Neural cell (in vitro differentiated cells): ENCODE measurements at regions not wholly inside any gene's neighbourhood (a gene's known extent, or its start where the extent isn't known, plus 50 kb on each side); places are given as distances from the start of the nearest gene placed in this dataset.

Experiments used
- H2AFZ ChIP-seq: fragments of 200-600, 300-800 bp; sonication (generic), shearing (Covaris generic); 2 replicates; pipeline ENCODE4 v1.6.0; 2014; ENCODE audit warnings: low read depth, mild to moderate bottlenecking, antibody characterized with exemption, low read length, moderate library complexity
- H3F3A ChIP-seq: fragments of 200-600 bp; shearing (Covaris generic); 2 replicates; pipeline ENCODE4 v1.6.1; 2016; ENCODE audit warnings: mild to moderate bottlenecking, moderate library complexity, mixed read lengths, antibody characterized with exemption, low read length; ENCODE audit not compliant: insufficient read depth, poor library complexity, severe bottlenecking
- H3K27ac ChIP-seq: fragments of 200-600, 300-800 bp; sonication (generic), shearing (Covaris generic); 2 replicates; pipeline ENCODE4 v1.5.1; 2014; ENCODE audit warnings: mild to moderate bottlenecking, low read length, moderate library complexity
- H3K27me3 ChIP-seq: fragments of 300-800, 200-600 bp; sonication (generic), shearing (Covaris generic); 2 replicates; pipeline ENCODE4 v1.6.0; 2014; ENCODE audit warnings: mild to moderate bottlenecking, low read depth, low read length, moderate library complexity; ENCODE audit not compliant: insufficient read depth
- H3K36me3 ChIP-seq: fragments of 300-800, 200-600 bp; sonication (generic), shearing (Covaris generic); 2 replicates; pipeline ENCODE4 v1.5.1; 2014; ENCODE audit warnings: mild to moderate bottlenecking, antibody characterized with exemption, low read length, moderate library complexity; ENCODE audit not compliant: insufficient read depth
- H3K4me2 ChIP-seq: fragments of 300-800, 200-600 bp; sonication (generic), shearing (Covaris generic); 2 replicates; pipeline ENCODE4 v1.6.0; 2014; ENCODE audit warnings: mild to moderate bottlenecking, low read length
- H3K4me3 ChIP-seq: fragments of 300-800, 200-600 bp; sonication (generic), shearing (Covaris generic); 2 replicates; pipeline ENCODE4 v1.5.1; 2014; ENCODE audit warnings: mild to moderate bottlenecking, low read length, moderate library complexity
- H3K79me2 ChIP-seq: fragments of 200-600 bp; shearing (Covaris generic); replicated peaks from 2 replicates; pipeline ENCODE4 v1.6.0; 2014; ENCODE audit warnings: mild to moderate bottlenecking, low read length, moderate library complexity; ENCODE audit not compliant: insufficient read depth
- H3K9ac ChIP-seq: fragments of 300-800, 200-600 bp; sonication (generic), shearing (Covaris generic); 2 replicates; pipeline ENCODE4 v1.6.1; 2016; ENCODE audit warnings: mild to moderate bottlenecking, low read length, mixed read lengths
- H3K9me2 ChIP-seq: fragments of 200-600 bp; shearing (Covaris generic); 2 replicates; pipeline ENCODE4 v1.6.1; 2016; ENCODE audit warnings: mild to moderate bottlenecking, low read length, mixed read lengths; ENCODE audit not compliant: insufficient read depth
- H3K9me3 ChIP-seq: fragments of 200-600, 300-800 bp; sonication (generic), shearing (Covaris generic); 2 replicates; pipeline ENCODE4 v1.6.1; 2016; ENCODE audit warnings: mild to moderate bottlenecking, mixed run types, low read length, moderate library complexity, mixed read lengths
- H4K20me1 ChIP-seq: fragments of 200-600 bp; shearing (Covaris generic); 2 replicates; pipeline ENCODE4 v1.6.1; 2016; ENCODE audit warnings: mild to moderate bottlenecking, mixed run types; ENCODE audit not compliant: insufficient read depth
- EP300 ChIP-seq: fragments of 450-650 bp; conservative IDR thresholded peaks from 2 replicates; pipeline ENCODE4 v1.6.1; 2014; ENCODE audit warnings: antibody characterized with exemption, mild to moderate bottlenecking, moderate library complexity; ENCODE audit not compliant: poor library complexity, severe bottlenecking
- EZH2 ChIP-seq: fragments of 200-600, 300-800 bp; shearing (Covaris generic), sonication (generic); IDR thresholded peaks from 2 replicates; pipeline ENCODE4 v1.6.1; 2014; ENCODE audit warnings: antibody characterized with exemption, low read length, borderline replicate concordance, mild to moderate bottlenecking; ENCODE audit not compliant: insufficient read depth, poor library complexity, severe bottlenecking
- MXI1 ChIP-seq: fragments of 450-650 bp; conservative IDR thresholded peaks from 2 replicates; pipeline ENCODE4 v1.6.1; 2014; ENCODE audit warnings: antibody characterized with exemption, mild to moderate bottlenecking; ENCODE audit not compliant: poor library complexity, severe bottlenecking
- POLR2AphosphoS5 ChIP-seq: IDR thresholded peaks from 2 replicates; pipeline ENCODE4 v1.6.1; 2012
- RAD21 ChIP-seq: fragments of 450-650 bp; conservative IDR thresholded peaks from 2 replicates; pipeline ENCODE4 v1.6.1; 2014; ENCODE audit warnings: antibody characterized with exemption, mild to moderate bottlenecking, moderate library complexity
- SMC3 ChIP-seq: fragments of 450-650 bp; conservative IDR thresholded peaks from 2 replicates; pipeline ENCODE4 v1.6.1; 2014; ENCODE audit warnings: antibody characterized with exemption, mild to moderate bottlenecking, moderate library complexity; ENCODE audit not compliant: poor library complexity
- TAF1 ChIP-seq: IDR thresholded peaks from 2 replicates; pipeline ENCODE4 v1.6.1; 2012; ENCODE audit warnings: low read depth
- TF ChIP-seq, protein P1 (sequence below): fragments of 450-650 bp; IDR thresholded peaks from 2 replicates; pipeline ENCODE4 v1.5.1; 2014; ENCODE audit warnings: antibody characterized with exemption, mild to moderate bottlenecking, moderate library complexity; ENCODE audit not compliant: poor library complexity, severe bottlenecking
- TF ChIP-seq, protein P2 (sequence below): IDR thresholded peaks from 2 replicates; pipeline ENCODE4 v1.6.1; 2012; ENCODE audit warnings: borderline replicate concordance

DNA sequence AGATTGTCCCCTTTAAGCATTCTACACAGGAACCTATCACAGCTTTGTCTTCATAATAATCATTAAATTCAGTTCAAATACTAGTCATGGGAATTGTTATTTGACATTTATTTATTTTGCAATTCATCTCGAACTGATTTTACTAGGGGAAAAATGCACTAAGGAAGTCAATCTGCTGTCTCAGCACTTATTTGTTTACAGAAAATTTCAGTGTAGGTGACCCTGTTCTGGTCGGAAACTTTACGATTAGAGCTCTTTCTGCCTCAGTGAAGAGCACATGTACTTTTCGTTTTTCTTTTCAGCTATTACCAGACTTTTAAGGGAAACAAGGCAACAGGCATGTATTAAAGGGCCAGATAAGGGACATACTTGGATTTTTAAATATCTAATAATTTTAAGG is 1405.7 kb upstream of the ZEB2 start:
- no peak overlapping the region for H3K9ac ChIP-seq
- H3K27me3 ChIP-seq = no peaks in the 10 kb centered on the region
- H3K36me3 ChIP-seq = no peaks in the 10 kb centered on the region
- H3F3A ChIP-seq = no peaks in the 10 kb centered on the region
- no peak overlapping the region for H3K4me2 ChIP-seq
- H3K9me2 ChIP-seq = no peaks in the 10 kb centered on the region
- no peaks in the 10 kb centered on the region for H3K79me2 ChIP-seq
- H4K20me1 ChIP-seq = no peaks in the 10 kb centered on the region
- TF ChIP-seq TAF1 (no peak), EP300 (no peak), RAD21 (no peak), EZH2 (no peak), SMC3 (no peak), MXI1 (no peak), POLR2AphosphoS5 (no peak)
- TF ChIP-seq, protein P1, sequence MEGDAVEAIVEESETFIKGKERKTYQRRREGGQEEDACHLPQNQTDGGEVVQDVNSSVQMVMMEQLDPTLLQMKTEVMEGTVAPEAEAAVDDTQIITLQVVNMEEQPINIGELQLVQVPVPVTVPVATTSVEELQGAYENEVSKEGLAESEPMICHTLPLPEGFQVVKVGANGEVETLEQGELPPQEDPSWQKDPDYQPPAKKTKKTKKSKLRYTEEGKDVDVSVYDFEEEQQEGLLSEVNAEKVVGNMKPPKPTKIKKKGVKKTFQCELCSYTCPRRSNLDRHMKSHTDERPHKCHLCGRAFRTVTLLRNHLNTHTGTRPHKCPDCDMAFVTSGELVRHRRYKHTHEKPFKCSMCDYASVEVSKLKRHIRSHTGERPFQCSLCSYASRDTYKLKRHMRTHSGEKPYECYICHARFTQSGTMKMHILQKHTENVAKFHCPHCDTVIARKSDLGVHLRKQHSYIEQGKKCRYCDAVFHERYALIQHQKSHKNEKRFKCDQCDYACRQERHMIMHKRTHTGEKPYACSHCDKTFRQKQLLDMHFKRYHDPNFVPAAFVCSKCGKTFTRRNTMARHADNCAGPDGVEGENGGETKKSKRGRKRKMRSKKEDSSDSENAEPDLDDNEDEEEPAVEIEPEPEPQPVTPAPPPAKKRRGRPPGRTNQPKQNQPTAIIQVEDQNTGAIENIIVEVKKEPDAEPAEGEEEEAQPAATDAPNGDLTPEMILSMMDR = no peak
- TF ChIP-seq, protein P2, sequence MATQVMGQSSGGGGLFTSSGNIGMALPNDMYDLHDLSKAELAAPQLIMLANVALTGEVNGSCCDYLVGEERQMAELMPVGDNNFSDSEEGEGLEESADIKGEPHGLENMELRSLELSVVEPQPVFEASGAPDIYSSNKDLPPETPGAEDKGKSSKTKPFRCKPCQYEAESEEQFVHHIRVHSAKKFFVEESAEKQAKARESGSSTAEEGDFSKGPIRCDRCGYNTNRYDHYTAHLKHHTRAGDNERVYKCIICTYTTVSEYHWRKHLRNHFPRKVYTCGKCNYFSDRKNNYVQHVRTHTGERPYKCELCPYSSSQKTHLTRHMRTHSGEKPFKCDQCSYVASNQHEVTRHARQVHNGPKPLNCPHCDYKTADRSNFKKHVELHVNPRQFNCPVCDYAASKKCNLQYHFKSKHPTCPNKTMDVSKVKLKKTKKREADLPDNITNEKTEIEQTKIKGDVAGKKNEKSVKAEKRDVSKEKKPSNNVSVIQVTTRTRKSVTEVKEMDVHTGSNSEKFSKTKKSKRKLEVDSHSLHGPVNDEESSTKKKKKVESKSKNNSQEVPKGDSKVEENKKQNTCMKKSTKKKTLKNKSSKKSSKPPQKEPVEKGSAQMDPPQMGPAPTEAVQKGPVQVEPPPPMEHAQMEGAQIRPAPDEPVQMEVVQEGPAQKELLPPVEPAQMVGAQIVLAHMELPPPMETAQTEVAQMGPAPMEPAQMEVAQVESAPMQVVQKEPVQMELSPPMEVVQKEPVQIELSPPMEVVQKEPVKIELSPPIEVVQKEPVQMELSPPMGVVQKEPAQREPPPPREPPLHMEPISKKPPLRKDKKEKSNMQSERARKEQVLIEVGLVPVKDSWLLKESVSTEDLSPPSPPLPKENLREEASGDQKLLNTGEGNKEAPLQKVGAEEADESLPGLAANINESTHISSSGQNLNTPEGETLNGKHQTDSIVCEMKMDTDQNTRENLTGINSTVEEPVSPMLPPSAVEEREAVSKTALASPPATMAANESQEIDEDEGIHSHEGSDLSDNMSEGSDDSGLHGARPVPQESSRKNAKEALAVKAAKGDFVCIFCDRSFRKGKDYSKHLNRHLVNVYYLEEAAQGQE = no peak
- no peak overlapping the region for H2AFZ ChIP-seq
- H3K9me3 ChIP-seq = no peaks in the 10 kb centered on the region
- no peak overlapping the region for H3K27ac ChIP-seq
- H3K4me3 ChIP-seq = no peak overlapping the region

DNA sequence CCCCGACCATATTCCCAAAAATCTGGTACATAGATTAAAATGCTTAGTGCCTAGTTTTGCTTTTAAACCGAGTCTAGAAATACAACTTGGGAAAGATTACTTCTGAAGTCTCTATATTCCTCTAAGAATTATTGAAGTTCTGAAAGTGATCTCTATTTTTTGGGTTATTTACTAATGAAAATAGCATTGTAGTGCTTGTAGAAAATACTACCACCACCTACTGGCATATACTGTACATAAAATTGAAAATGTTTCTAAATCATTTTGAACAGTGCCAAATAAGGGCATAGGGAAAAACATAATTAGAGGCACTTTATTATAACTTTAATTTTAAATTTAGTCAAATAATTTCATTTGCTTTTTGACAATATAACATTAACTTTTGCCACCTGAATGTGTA is 1399.6 kb upstream of the ZEB2 start:
- Histone ChIP-seq H3K79me2 (no peaks in the 10 kb centered on the region), H4K20me1 (no peaks in the 10 kb centered on the region), H3K9me2 (no peaks in the 10 kb centered on the region), H3F3A (no peaks in the 10 kb centered on the region), H3K4me2 (no peak overlapping the region), H3K27me3 (no peaks in the 10 kb centered on the region), H3K27ac (no peak overlapping the region), H2AFZ (no peak overlapping the region), H3K36me3 (no peaks in the 10 kb centered on the region), H3K4me3 (no peak overlapping the region), H3K9ac (no peak overlapping the region), H3K9me3 (no peaks in the 10 kb centered on the region)
- no peak for TF ChIP-seq TAF1
- no peak for TF ChIP-seq RAD21
- TF ChIP-seq, protein P1 = peak; percentile 19
- no peak for TF ChIP-seq POLR2AphosphoS5
- no peak for TF ChIP-seq EZH2
- no peak for TF ChIP-seq SMC3
- TF ChIP-seq EP300 = no peak
- TF ChIP-seq, protein P2 = no peak
